ENCODE measurements at regions not wholly inside any gene's neighbourhood (a gene's known extent, or its start where the extent isn't known, plus 50 kb on each side); places are given as distances from the start of the nearest gene placed in this dataset.

DNA sequence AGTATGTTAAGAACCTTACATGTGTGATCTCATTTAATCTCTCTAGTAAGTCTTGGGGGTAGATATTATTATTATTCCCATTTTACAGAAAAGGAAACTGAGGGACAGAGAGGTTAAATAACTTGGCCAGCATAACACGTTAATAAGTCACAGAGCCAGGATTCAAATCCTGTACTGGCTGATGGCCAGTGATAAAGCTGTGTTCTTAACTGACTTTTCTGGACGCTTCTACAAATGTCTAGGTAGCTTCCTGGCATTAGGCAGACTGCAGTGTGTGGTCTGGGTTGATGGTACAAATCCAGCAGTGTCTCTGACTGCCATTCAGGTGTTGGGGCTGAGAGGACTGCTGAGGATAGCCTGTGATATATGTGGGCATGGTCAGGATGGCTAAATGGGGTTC lies 125.8 kb upstream of the CXCL14 start:
- TF ChIP-seq EP300 (IDR thresholded peaks at IDR 0.05; ENCODE audit: borderline replicate concordance) (no peak), TAF1 (IDR thresholded peaks at IDR 0.05; ENCODE audit: low read depth) (no peak), RAD21 (IDR thresholded peaks at IDR 0.05; ENCODE audit: low read depth) (no peak), EGR1 (IDR thresholded peaks at IDR 0.05) (no peak), CEBPB (IDR thresholded peaks at IDR 0.05) (no peak), ZBTB7A (IDR thresholded peaks at IDR 0.05; ENCODE audit: low read depth) (no peak), FOXM1 (IDR thresholded peaks at IDR 0.05; ENCODE audit: borderline replicate concordance, low read depth) (no peak), TEAD4 (IDR thresholded peaks at IDR 0.05) (no peak), TCF12 (IDR thresholded peaks at IDR 0.05; ENCODE audit: low read depth) (no peak), CREB1 (IDR thresholded peaks at IDR 0.05; ENCODE audit: low read depth) (no peak)
- TF ChIP-seq, protein P1, sequence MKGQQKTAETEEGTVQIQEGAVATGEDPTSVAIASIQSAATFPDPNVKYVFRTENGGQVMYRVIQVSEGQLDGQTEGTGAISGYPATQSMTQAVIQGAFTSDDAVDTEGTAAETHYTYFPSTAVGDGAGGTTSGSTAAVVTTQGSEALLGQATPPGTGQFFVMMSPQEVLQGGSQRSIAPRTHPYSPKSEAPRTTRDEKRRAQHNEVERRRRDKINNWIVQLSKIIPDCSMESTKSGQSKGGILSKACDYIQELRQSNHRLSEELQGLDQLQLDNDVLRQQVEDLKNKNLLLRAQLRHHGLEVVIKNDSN (IDR thresholded peaks at IDR 0.05): no peak
- TF ChIP-seq, protein P2, sequence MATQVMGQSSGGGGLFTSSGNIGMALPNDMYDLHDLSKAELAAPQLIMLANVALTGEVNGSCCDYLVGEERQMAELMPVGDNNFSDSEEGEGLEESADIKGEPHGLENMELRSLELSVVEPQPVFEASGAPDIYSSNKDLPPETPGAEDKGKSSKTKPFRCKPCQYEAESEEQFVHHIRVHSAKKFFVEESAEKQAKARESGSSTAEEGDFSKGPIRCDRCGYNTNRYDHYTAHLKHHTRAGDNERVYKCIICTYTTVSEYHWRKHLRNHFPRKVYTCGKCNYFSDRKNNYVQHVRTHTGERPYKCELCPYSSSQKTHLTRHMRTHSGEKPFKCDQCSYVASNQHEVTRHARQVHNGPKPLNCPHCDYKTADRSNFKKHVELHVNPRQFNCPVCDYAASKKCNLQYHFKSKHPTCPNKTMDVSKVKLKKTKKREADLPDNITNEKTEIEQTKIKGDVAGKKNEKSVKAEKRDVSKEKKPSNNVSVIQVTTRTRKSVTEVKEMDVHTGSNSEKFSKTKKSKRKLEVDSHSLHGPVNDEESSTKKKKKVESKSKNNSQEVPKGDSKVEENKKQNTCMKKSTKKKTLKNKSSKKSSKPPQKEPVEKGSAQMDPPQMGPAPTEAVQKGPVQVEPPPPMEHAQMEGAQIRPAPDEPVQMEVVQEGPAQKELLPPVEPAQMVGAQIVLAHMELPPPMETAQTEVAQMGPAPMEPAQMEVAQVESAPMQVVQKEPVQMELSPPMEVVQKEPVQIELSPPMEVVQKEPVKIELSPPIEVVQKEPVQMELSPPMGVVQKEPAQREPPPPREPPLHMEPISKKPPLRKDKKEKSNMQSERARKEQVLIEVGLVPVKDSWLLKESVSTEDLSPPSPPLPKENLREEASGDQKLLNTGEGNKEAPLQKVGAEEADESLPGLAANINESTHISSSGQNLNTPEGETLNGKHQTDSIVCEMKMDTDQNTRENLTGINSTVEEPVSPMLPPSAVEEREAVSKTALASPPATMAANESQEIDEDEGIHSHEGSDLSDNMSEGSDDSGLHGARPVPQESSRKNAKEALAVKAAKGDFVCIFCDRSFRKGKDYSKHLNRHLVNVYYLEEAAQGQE (IDR thresholded peaks at IDR 0.05; ENCODE audit: low read depth): no peak
- TF ChIP-seq, protein P3, sequence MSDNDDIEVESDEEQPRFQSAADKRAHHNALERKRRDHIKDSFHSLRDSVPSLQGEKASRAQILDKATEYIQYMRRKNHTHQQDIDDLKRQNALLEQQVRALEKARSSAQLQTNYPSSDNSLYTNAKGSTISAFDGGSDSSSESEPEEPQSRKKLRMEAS (IDR thresholded peaks at IDR 0.05): no peak

DNA sequence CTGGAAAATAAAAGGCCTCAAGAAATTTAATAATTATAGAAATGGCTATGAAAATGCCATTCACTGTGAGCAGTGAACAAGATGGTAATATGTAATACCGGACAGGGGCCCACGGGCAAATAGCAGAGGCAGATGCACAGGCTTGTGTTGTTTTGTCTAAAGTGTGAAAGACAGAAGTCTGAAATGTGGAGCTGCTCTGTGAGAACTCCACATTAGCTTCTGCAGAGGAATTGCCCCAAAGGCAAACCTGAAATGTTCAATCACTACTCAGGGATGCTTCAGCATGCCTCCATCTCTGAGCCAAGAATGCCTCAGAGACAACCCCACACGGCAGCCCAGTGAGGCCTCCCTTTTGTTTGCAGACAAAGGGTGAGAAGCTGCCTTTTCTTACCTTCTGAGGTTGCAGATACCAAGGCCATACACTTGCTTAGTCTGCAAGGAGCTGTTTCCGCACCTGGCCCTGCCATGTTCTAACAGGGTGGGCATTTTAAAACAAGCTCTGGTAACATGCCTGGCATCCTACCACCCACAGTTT lies 124.3 kb upstream of the CXCL14 start:
- TF ChIP-seq EGR1 (IDR thresholded peaks at IDR 0.05) (no peak), FOXM1 (IDR thresholded peaks at IDR 0.05; ENCODE audit: borderline replicate concordance, low read depth) (no peak), TAF1 (IDR thresholded peaks at IDR 0.05; ENCODE audit: low read depth) (no peak), TEAD4 (IDR thresholded peaks at IDR 0.05) (no peak)
- TF ChIP-seq, protein P1 (IDR thresholded peaks at IDR 0.05): no peak

DNA sequence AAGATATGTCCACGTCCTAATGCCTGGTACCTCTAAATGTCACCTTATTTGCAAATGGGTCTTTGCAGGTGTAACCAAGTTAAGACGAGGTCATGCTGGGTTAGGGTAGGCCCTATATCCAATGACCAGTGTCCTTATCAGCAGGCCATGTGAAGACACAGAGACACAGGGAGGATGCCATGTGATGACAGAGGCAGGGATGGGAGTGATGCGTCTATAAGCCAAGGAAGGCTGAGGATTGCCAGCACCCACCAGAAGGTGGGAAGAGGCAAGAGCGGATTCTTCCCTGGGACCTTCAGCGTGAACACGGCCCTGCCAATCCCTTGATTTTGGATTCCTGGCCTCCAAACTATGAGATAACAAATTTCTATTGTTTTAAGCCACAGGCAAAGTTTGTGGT lies 123.4 kb upstream of the CXCL14 start:
- TF ChIP-seq EGR1 (IDR thresholded peaks at IDR 0.05): no peak
- no peak for TF ChIP-seq TEAD4 (IDR thresholded peaks at IDR 0.05)
- no peak for TF ChIP-seq CREB1 (IDR thresholded peaks at IDR 0.05; ENCODE audit: low read depth)
- TF ChIP-seq TAF1 (IDR thresholded peaks at IDR 0.05; ENCODE audit: low read depth): no peak
- TF ChIP-seq, protein P1 (IDR thresholded peaks at IDR 0.05): no peak
- TF ChIP-seq, protein P3 (IDR thresholded peaks at IDR 0.05): no peak
- no peak for TF ChIP-seq YY1 (IDR thresholded peaks at IDR 0.05; ENCODE audit: low read depth)
- TF ChIP-seq RAD21 (IDR thresholded peaks at IDR 0.05; ENCODE audit: low read depth): no peak
- no peak for TF ChIP-seq TCF12 (IDR thresholded peaks at IDR 0.05; ENCODE audit: low read depth)
- TF ChIP-seq FOXM1 (IDR thresholded peaks at IDR 0.05; ENCODE audit: borderline replicate concordance, low read depth): no peak
- TF ChIP-seq NFIC (IDR thresholded peaks at IDR 0.05): no peak
- no peak for TF ChIP-seq CEBPB (IDR thresholded peaks at IDR 0.05)
- TF ChIP-seq, protein P2 (IDR thresholded peaks at IDR 0.05; ENCODE audit: low read depth): no peak
- TF ChIP-seq ZBTB7A (IDR thresholded peaks at IDR 0.05; ENCODE audit: low read depth): no peak
- no peak for TF ChIP-seq EP300 (IDR thresholded peaks at IDR 0.05; ENCODE audit: borderline replicate concordance)

DNA sequence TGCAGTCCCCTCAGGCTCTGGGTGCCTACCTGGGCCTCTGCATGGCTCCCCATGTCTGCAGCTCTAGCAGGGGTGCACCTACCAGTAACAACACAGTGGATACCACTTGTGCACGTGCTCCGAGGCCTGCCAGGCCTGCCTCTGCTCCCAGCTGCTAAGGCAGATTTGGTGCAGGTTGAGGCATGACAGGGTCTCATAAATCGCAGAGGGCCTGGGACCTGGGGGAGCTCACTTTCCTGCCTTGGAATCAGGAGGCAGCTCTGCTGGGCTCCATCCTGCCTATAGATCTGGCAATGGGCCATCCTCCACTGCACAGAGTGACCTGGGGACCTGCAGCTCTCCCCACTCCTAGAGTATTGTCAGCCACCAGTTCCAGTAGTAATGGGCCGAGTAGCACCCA lies 121.9 kb upstream of the CXCL14 start:
- TF ChIP-seq RAD21 (IDR thresholded peaks at IDR 0.05; ENCODE audit: low read depth): no peak
- no peak for TF ChIP-seq TAF1 (IDR thresholded peaks at IDR 0.05; ENCODE audit: low read depth)
- TF ChIP-seq FOXM1 (IDR thresholded peaks at IDR 0.05; ENCODE audit: borderline replicate concordance, low read depth): no peak
- TF ChIP-seq, protein P1 (IDR thresholded peaks at IDR 0.05): no peak
- TF ChIP-seq, protein P2 (IDR thresholded peaks at IDR 0.05; ENCODE audit: low read depth): no peak
- TF ChIP-seq TEAD4 (IDR thresholded peaks at IDR 0.05): no peak
- TF ChIP-seq EGR1 (IDR thresholded peaks at IDR 0.05): no peak
- TF ChIP-seq, protein P3 (IDR thresholded peaks at IDR 0.05): no peak
- no peak for TF ChIP-seq CEBPB (IDR thresholded peaks at IDR 0.05)
- TF ChIP-seq EP300 (IDR thresholded peaks at IDR 0.05; ENCODE audit: borderline replicate concordance): no peak
- no peak for TF ChIP-seq NFIC (IDR thresholded peaks at IDR 0.05)
- no peak for TF ChIP-seq TCF12 (IDR thresholded peaks at IDR 0.05; ENCODE audit: low read depth)
- no peak for TF ChIP-seq CREB1 (IDR thresholded peaks at IDR 0.05; ENCODE audit: low read depth)
- TF ChIP-seq YY1 (IDR thresholded peaks at IDR 0.05; ENCODE audit: low read depth): no peak
- TF ChIP-seq ZBTB7A (IDR thresholded peaks at IDR 0.05; ENCODE audit: low read depth): no peak

Data from Ishikawa (cell line).